GM04503 (cell line): ENCODE measurements at regions not wholly inside any gene's neighbourhood (a gene's known extent, or its start where the extent isn't known, plus 50 kb on each side); places are given as distances from the start of the nearest gene placed in this dataset.
"Not testable (repeated sequence)": the region's sequence is repeated elsewhere in the genome, so short reads cannot be mapped to it uniquely, and the experiment has no call there.

Experiments used
- DNase-seq: peaks from one replicate; pipeline ENCODE4 v3.0.0-alpha.2; 2012; ENCODE audit warnings: low read depth

DNA sequence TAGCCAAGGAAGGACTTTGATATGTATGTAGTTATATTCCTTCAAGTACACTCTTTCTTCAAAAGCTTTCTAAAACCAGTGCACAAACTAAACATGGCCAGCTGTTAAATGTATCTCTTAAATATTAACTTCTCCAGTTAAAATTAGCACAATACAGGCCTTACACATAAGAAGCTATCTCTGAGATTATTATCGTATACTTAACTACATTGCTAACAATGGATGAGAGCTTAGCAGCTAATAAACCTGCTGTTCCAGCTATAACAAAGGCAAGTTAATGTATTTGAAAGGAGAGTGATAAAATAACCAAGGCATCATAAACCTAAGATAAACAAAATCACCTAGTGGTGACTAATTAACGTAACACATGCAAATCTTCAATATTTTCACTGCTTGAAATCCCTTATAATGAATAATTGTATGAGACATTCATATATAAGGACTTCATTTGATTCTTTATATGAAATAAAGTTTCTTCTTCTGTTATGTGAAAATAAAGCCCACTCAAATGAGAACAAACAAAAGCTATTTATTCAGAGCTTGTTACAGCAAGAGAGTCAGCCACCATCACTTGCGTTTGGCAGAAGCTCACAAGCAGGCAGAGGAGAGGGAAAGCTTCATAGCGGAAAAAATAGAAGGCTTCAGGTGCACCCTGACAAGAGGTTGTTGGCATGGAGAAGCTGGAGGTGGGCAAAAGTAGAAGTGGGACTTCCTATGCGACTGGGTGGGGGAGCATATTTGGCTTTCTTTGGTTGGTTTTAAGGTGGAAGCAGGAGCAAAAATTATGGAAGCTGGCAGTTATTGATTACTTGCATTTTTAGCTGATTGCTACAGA, 274.1 kb upstream of the CHRM3 start:
- DNase-seq: no peak

DNA sequence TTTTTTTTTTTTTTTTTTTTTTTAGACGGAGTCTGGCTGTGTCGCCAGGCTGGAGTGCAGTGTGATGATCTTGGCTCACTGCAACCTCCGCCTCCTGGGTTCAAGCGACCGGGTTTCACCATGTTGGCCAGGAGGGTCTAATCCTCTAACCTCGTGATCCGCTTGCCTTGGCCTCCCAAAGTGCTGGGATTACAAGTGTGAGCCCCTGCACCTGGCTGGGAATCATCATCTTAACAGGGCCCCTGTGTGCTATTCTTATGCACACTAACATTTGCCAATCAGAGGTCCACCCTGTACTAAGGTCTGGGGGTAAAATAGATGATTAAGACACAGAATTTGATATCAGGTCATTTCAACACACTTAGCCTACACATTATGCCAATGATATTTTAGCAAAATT, 278.7 kb upstream of the CHRM3 start:
- DNase-seq: no peak

DNA sequence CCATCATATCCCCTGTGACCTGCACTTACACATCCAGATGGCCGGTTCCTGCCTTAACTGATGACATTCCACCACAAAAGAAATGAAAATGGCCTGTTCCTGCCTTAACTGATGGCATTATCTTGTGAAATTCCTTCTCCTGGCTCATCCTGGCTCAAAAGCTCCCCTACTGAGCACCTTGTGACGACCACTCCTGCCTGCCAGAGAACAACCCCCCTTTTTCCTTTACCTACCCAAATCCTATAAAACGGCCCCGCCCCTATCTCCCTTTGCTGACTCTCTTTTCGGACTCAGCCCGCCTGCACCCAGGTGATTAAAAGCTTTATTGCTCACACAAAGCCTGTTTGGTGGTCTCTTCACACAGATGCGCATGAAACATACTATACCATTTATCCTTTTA, 279.7 kb upstream of the CHRM3 start:
- not testable (repeated sequence) for DNase-seq

DNA sequence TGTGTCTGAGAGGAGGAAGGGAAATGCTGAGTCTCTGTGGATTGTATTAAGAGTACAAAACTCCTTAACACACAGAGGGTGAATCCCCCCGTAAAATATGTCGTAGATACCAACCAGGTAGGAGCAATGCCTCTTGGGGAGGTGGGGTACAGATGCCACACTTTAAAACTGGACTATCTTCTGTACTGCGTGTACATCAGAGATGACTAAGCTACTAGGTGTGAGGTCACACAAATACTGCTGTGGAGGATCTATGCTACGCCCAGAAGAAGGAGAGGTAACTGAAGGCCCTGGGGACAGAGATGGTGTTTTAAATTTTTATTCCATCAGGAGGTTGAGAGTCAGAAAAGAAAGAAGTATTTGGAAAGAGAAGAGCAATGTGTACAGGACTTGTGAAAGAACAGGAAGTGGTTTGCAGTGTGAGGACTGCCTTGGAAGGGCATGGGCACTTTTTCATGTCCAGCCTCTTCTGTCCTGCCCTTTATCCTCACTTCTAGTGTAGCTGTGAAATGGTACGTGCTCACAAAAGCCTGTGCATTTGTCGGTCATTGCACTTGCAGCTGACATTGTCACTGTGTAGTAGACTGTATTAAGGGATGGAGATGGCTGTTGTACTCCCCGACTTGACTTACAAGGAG, 287.8 kb upstream of the CHRM3 start:
- no peak for DNase-seq

DNA sequence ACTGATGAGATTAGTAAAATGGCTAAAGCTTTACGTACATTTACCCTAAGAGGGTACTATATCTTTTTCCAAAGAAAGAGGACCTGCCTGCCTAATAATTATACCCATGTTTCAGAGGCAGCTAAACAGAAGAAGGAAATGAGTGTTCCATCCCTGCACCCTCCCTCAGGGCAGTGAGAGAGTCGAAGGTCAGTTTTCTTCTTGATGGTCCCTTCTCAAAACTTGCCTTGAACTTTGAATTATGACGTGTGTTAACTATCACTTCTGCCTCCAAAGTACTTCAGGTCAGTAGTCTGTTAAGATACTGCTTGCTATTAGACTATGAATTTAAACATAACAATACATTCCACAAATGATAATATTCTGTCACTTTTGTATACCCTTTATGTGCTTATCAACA, 294.8 kb upstream of the CHRM3 start:
- no peak for DNase-seq

DNA sequence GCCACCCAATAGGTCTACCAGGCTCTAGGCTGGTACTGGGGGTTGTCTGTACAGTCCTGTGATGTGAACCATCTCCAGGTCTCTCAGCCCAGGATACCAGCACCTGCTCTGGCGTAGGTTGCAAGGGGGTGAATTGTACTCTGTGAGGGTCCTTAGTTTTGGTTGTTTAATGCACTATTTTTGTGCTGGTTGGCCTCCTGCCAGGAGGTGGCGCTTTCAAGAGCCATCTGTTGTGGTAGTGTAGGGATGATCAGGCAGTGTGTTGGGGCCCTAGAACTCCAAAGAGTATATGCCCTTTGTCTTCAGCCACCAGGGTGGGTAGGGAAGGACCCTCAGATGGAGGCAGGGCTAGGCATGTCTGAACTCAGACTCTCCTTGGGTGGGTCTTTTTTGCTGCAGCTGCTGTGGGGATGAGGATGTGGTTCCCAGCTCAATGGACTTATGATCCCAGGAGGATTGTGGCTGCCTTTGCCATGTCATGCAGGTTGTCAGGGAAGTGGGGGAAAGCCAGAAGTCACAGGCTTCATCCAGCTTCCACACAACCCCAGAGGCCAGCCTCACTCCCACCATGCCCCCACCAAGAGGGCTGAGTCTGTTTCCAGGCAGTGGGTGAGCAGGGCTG, 301.8 kb upstream of the CHRM3 start:
- DNase-seq: no peak

DNA sequence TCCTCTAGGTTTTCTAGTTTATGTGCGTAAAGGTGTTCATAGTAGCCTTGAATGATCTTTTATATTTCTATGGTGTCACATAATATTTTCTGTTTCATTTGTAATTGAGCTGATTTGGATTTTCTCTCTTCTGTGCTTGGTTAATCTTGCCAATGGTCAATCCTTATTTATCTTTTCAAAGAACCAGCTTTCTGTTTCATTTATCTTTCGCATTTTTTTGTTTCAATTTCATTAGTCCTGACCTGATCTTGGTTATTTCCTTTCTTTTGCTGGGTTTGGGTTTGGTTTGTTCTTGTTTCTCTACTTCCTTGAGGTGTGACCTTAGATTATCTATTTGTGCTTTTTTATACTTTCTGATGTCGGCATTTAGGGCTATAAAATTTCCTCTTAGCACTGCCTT, 304.4 kb upstream of the CHRM3 start:
- not testable (repeated sequence) for DNase-seq

DNA sequence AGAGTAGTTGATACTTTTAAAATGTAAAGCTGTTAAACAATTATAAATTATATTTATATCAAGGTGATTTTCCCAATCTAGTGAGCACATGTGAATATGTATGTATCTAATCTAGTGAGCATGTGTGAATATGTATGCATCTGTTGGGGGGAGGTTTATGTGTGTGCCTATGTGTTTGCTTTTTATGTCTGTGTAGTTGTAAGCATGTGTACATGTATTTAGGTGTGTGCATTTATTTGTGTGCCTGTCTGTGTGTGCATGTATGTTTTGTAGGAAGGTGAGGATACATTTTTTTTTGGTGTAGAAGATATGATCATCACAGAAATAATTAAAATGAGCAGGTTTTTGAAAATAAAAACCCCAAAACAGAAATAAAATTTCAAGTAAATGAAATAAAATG, 318.9 kb upstream of the CHRM3 start:
- no peak for DNase-seq

DNA sequence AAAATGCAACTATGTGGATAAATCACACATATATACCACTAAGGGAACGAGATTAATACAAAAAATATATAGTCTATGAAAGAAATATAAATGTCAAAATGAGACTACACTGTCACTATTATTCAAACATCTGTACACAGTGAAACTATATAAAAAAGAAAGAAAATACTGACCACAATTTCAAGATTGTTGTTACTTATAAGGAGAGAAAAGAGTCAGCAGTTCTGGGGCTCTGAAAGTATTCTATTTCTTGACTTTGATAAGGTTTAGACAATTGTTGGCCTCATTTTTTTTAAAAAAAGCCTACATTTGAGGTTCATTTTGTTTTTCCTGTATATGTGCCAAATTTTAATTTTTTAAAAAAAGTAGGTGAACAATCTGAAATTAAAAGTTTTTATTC, 319.3 kb upstream of the CHRM3 start:
- DNase-seq: no peak

DNA sequence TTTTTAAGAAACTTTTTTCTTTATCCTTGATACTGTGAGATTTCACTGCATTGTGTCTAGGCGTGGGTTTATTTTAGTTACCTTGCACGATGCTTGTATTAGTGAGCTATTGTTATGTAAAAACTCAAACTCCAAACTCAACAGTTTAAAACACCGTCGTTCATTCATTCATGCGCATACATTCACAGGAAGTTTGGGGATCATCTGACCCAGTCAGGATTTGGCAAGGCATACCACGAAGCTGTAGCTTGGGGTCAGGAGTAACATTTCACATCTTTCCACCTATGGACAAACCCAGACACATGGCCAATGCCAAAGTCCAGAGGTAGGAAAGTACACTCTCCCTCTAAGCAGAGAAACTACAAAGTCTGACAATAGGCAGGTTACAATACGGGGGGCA, 324.6 kb upstream of the CHRM3 start:
- no peak for DNase-seq

DNA sequence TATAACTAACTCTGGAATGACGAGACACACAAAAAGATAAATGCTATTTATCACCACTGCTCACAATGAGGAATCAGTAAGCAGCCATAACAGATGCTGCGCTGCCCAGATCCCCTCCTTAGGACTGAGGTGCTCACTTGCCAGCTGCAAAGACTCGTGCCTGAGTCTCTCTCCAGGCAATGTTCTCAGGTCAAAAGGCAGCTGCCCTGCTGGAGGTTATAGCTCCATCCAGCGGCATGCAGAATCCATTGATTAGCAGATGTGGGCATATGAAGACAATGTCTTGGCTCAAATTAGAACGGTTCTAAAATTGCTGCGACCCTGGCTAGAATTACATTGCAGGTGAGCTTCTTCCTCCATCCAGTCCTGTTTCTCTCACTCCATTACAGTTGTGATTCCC, 328.2 kb upstream of the CHRM3 start:
- no peak for DNase-seq

DNA sequence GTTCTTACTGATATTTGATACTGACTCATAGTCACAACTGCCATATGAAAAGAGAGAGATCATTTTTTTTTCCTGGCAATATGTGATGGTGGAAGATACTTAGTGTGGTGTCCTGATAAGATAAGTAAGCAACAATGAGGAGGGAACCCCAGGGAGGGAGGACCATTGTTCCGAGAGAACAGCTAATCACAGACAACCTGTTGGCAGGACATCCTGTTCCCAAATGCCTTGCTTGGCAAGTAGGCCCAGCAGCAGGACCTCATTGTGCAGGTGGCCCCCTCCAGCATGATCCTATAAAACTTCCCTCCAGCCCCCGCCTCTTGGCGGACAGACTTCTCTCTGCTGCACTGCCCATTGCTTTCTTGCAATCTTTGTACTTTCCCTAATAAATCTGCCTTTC, 329.4 kb upstream of the CHRM3 start:
- DNase-seq: no peak

DNA sequence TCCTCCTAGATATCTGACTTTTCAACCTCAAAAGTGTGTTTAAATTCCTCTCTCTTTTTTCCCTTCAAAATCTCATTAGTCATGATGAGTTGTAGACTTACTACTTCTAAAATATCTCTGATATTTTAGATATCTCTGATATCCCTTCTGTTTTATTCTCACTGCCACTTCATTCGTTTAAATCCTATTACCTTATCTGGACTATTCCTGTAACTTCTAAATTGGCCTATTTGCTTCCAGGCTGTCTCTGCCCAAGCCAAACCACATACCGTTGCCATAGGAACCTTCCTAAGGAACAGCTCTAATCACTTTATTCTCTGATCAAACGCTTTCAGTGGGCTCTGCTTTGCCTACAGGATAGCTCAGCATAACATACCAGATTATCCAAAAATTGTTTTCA, 333.1 kb upstream of the CHRM3 start:
- no peak for DNase-seq

DNA sequence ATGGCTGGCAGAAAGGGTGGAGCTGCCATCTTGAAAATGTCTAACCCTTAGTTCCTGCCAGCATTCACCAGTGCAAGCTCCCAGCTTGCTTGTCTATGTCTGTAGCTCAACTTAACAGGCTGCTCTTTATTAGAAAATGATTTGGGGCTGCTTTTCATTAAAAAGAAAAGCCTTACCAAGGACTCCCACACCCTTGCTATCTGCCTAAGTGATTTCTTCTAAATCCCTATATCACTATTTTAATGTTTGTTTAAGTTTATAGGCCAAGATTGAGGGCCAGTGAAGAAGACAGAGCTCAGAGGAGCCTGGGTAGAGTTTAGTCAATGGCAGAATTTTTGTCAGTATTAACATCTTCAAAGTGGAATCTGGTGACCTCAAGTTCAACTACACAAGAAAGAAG, 336.8 kb upstream of the CHRM3 start:
- DNase-seq: no peak

DNA sequence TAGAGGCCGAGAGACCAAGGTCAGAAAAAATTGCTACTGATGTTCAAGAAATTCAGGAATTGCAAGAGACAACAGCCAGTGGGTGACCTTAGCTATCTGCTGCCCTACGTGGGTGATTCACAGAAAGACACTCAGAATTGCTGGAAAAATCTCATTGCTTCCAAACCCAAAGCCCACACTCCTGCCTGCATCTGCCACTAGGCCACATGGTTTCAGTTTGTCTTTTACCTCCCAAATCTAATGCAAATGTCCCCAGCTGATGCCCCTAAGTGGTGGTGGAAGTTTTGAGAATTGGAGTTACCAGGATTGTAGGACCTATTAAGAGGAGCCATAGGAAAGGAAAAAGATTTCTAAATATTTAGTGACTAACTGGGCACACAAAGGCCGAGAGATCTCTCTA, 341.5 kb upstream of the CHRM3 start:
- DNase-seq: no peak

DNA sequence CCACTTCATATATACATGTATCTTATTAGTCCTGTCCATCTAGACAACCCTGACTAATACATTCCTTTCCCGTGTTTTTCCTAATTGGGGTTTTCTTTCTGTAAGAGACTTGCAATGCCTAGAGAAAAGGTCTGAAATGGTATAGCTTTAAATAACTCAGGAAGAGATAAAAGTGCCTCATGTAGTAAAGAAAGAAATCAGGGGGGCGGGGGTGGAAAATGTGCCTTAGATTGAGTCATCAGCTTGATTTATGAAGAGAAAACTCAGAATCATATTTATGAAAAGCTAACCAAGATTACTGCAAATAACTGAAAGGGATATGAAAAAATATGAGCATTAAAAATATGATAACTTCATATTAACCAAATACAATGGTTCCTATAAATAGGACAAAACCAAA, 345.8 kb upstream of the CHRM3 start:
- DNase-seq: no peak

DNA sequence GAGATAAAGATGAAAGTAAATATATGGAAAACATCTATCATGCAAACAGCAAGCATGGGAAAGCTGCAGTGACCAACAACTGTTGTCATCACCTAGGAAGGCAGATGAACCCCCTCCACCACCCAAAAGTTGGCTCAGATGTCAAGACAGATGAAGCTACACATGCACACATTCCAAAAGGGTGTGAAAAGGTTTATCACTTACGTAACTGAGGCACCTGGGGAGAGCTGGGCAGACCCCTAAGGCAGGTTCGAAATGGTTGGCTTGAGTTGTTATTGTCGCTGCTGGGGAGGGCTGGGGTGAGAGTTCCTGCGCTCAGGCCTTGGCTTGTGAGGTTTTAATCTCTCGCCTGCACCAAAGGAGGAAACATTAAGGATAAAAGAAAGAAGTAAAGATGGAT, 355.1 kb upstream of the CHRM3 start:
- no peak for DNase-seq

DNA sequence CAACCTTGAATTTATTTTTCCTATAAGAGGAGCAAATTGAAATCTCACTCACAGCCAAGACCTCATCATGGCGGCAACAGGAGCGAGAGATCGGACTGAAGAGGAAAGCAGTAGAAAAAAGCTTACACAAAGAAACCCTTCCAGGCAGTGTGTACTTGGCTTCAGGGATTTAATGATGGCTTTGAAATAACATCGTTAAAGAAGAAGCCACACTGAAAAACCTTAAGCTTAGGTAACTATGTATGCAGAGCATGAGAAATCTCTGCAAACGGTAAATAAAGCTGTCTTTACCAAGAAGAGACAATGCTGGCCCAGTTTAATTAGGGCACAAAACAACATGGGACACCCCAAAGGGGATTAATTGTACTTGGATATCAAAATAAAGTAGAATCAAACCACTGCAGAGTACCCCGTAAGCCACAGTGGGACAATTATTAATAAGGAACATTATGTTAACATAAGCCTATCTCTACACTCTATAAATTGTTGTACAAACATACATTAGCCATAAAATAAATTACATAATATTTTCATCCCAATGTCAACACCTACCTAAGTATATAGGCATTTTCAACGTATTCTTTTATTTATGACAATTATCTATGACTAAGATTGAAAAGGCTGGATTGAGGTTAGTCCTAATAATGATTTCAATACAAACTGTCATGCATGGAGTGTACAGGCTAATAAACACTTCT, 360.2 kb upstream of the CHRM3 start:
- no peak for DNase-seq

DNA sequence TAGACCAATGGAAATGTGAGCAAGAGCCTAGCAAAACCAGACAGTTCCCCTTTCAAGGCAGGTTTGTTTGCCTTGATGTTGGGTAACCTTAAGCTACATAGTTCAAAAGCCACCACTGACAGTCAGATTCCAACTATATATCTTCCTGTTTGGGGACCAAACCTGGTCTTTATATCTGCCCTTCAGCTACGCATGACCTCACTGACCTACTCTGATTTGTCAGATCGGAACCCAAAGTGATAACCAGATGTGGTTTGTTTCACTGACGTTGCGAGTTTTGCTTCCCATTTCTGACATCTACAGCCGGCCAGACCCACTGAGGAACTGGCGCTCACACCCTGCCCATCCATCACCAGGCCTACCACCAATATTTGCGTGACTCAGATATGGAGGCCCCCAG, 361.1 kb upstream of the CHRM3 start:
- no peak for DNase-seq

DNA sequence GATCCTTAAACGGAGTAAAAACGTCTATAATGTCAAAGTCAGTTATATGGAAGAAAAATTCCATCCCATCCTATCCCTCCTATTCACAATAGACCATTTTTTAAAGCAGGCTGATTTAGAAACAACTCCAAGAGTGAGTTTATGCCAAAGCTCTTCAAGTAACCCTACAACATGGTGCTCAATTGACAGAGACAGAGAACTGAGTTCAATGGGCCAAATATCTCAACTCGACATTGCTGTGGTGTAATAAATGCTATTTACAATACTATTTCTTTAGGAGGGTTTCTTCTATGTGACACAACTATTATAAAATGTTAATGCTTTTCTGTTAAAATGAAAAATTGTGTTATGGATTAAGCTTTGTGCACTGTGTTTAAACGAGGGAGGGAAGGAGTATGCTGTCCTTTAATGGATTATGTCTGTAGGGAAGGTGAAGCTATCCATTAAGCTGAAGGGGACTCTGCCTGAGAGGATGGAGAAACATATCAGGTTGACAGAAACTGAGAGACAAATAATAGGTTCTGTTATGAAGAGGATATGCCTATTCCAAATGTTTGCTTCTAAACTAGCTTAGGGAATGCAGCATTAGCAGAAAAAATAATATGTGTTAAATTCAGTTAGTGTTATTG, 362.5 kb upstream of the CHRM3 start:
- no peak for DNase-seq

DNA sequence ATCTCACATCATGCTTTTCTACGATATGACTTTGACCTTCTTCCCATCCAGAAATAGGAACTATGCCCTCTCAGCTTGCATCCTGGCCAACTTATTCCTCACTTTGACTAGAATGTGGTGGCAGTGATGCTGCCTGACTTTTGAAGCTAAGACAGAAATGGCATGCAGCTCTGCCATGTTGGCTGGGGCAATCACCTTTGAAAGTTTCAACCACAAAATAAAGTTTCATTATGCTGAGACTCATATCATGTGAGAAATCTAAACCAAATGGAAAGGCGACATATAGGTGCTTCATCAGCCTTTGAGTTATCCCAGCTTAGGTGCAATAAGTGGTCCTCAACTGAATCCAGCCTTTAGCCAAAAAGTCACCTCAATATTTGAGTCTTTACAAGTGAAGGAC, 370.0 kb upstream of the CHRM3 start:
- DNase-seq: no peak

DNA sequence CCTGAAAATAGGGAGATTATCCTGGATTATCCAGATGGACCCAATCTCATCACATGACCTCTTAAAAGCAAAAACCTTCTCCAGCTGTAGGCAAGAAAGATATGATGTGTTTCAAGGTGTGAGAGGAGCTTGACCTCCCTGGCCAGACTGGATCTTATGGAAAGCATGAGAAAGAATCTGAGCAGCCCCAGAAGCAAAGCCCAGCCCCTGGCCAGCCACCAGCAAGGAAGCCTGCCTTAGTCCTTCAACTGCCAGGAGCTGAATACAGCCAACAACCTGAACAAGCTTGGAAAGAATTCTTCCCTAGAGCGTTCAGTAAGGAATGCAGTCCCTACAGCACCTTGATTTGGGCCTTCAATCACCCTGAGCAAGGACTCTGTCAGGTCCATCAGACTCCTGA, 375.0 kb upstream of the CHRM3 start:
- no peak for DNase-seq
